Transverse colon (tissue), 4 donors: ENCODE measurements at regions not wholly inside any gene's neighbourhood (a gene's known extent, or its start where the extent isn't known, plus 50 kb on each side); places are given as distances from the start of the nearest gene placed in this dataset.
A peak's percentile ranks its signal among the peaks of the same experiment; 100 is the strongest.

ENCODE experiments used
- DNase-seq: peaks from one replicate; pipeline ENCODE4 v3.0.0-alpha.2; 2019
- H3K27ac ChIP-seq, 4 donors: fragments of 200-600 bp; sonication (generic); 2 replicates each; pipeline ENCODE4 v1.5.1; 2016 to 2018; ENCODE audit warnings: inconsistent platforms in 4 of 4
- H3K27me3 ChIP-seq: fragments of 200-600 bp; sonication (generic); 2 replicates; pipeline ENCODE4 v1.5.1; 2017; ENCODE audit warnings: inconsistent platforms
- H3K36me3 ChIP-seq, 4 donors: fragments of 200-600 bp; sonication (generic); 2 replicates each; pipeline ENCODE4 v1.5.1; 2017 to 2019; ENCODE audit warnings: inconsistent platforms in 4 of 4
- H3K4me1 ChIP-seq, 4 donors: fragments of 200-600 bp; sonication (generic); 2 replicates each; pipeline ENCODE4 v1.5.1; 2017 to 2020; ENCODE audit warnings: inconsistent platforms in 4 of 4
- H3K4me3 ChIP-seq, 4 donors: fragments of 200-600 bp; sonication (generic); 1 replicate in 1 of 4; 2 replicates in 3 of 4; pipeline versions ENCODE4 v1.5.1 to v1.6.1; 2017 to 2019; ENCODE audit warnings: inconsistent platforms in 4 of 4
- H3K9me3 ChIP-seq, 2 donors: fragments of 200-600 bp; sonication (generic); 2 replicates each; pipeline ENCODE4 v1.5.1; 2017 to 2019; ENCODE audit warnings: inconsistent platforms in 2 of 2
- EP300 ChIP-seq: sonication (generic); formaldehyde crosslinking; IDR thresholded peaks from one replicate; pipeline ENCODE4 v1.6.1; 2017; ENCODE audit warnings: antibody characterized with exemption, low read depth
- POLR2A ChIP-seq: fragments of 450-650 bp; IDR thresholded peaks from one replicate; pipeline ENCODE4 v1.6.1; 2016; ENCODE audit warnings: antibody characterized with exemption, mild to moderate bottlenecking, moderate library complexity
- POLR2AphosphoS5 ChIP-seq, 3 donors: sonication (generic); formaldehyde crosslinking; IDR thresholded peaks; one replicate each; pipeline ENCODE4 v1.6.1; 2016; ENCODE audit warnings: antibody characterized with exemption in 3 of 3
- WGBS, 2 donors: methylation state at CpG; one replicate each; pipeline ENCODE4 v1.1.5; 2018; ENCODE audit warnings: low coverage in 1 of 2; 5-methylcytosine and 5-hydroxymethylcytosine counted together
- in situ Hi-C, 4 donors: fragments of 200-750 bp; cut with MboI; loops; one replicate each; pipeline versions ENCODE4 v1.15.0 to v1.15.1; 2017; ENCODE audit warnings: low sequenced_read_pairs in 3 of 4, low pct_ligation_motif_present in 1 of 4, low pct_unique_long_range_greater_than_20kb in 1 of 4
- intact Hi-C: fragments of 100-400 bp; cut with DNase I; formaldehyde crosslinking; loops from one replicate; pipeline ENCODE4 v1.15.1; 2023; ENCODE audit warnings: low total_unique reads
- TF ChIP-seq, protein P1 (sequence below), 5 experiments: fragments of 200-600 bp in 3 of 5; fragments of 450-650 bp in 2 of 5; sonication (generic) in 3 of 5; IDR thresholded peaks; 1 replicate in 2 of 5; 2 replicates in 3 of 5; pipeline ENCODE4 v1.5.1; 2016 to 2017; ENCODE audit warnings: antibody characterized with exemption in 5 of 5, inconsistent platforms in 3 of 5, mild to moderate bottlenecking in 2 of 5, moderate library complexity in 1 of 5

DNA sequence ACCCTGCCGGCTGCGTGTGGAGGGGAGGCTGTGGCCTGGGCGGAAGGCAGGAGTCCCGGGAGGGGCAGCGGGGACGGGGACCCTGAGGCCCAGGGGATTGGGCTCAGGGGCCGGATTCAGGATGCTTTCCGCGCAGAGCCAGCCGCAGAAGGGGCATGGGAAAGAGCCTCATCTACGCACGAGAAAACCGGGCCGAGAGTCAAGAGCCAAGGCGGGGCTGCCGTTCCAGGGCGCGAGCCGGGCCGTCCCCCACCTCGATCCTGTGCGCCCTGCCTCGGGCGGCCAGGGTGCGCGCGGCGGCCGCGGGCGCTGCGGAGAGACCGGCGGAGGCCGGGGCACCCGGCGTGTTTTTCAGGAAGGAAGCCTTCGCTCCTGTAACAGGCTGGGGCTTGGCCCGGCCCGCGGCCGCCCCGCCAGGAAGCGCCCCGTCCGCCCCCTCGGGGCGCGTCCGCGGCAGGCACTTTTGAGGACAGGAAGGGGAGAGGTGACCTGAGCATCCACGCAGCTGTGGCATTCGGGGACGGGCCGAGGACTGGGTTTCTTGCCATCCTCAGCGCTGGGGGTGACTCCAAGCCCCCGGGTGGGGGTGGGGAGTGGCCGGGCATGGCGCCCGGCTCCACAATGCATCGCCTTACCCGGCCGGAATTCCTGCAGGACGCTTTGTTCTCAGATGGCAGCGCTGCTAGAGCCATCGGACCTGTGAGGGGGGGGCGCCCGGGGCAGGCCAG is 62.3 kb upstream of the GATA2 start:
- DNase-seq = peak; percentile 16
- no peaks in the 10 kb centered on the region for H3K36me3 ChIP-seq
- no peaks in the 10 kb centered on the region for H3K4me1 ChIP-seq
- H3K4me3 ChIP-seq = no peak overlapping the region
- no peak for TF ChIP-seq POLR2A
- 16% methylated on average over 47 of the region's 68 CpGs; no CpG with 5 or more reads in 1 of the 2 donors for WGBS, 2 donors
- in situ Hi-C loops = no loop called here
- intact Hi-C loops = no loop called here
- no peaks in the 10 kb centered on the region for H3K9me3 ChIP-seq
- H3K27me3 ChIP-seq = peaks cover 62% of the 10 kb centered on the region
- H3K27ac ChIP-seq = peak overlapping the region in 1 of 4 donors; percentile 37

DNA sequence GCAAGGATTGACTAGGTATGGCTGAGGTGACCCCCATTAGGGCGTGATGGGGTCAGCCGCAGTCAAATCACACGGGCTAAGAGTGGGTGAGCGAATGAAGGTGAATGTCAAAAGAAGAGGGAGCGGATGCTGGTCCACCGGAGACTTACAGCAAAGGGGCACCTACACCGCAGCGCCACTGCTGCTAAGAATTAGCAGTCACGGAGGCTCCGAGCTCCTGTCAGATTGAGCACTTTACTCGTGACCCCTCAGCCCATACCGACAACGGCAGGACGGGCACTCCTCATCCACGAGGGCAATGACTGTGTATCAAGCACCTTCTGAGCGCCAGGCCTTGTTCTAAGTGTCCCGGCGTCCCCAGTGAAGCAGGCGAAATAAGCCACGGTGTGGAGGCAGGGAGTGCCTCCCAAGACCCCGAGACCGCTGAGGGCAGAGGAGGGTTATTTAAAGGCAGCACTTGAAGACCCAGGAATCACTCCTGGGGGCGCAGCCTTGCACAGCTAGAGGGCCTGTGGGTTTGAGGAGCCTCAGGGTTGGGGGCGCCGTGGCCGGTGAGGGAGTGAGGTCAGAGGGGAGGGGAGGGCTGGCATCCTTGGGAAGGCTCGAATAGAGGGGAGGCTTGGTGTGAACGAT is 61.6 kb upstream of the GATA2 start:
- Histone ChIP-seq H3K4me1 (no peaks in the 10 kb centered on the region), H3K4me3 (no peak overlapping the region), H3K9me3 (no peaks in the 10 kb centered on the region), H3K27me3 (peaks cover 55% of the 10 kb centered on the region), H3K27ac (peak overlapping the region in 1 of 4 donors; percentile 37), H3K36me3 (no peaks in the 10 kb centered on the region)
- DNase-seq = no peak
- WGBS, 2 donors = 78 to 92% methylated on average over 4 to 28 of the region's 28 CpGs
- intact Hi-C loops (no loop called here), in situ Hi-C loops (no loop called here)
- TF ChIP-seq POLR2AphosphoS5 (IDR thresholded peaks at IDR 0.05) = no peak
- TF ChIP-seq, protein P1, sequence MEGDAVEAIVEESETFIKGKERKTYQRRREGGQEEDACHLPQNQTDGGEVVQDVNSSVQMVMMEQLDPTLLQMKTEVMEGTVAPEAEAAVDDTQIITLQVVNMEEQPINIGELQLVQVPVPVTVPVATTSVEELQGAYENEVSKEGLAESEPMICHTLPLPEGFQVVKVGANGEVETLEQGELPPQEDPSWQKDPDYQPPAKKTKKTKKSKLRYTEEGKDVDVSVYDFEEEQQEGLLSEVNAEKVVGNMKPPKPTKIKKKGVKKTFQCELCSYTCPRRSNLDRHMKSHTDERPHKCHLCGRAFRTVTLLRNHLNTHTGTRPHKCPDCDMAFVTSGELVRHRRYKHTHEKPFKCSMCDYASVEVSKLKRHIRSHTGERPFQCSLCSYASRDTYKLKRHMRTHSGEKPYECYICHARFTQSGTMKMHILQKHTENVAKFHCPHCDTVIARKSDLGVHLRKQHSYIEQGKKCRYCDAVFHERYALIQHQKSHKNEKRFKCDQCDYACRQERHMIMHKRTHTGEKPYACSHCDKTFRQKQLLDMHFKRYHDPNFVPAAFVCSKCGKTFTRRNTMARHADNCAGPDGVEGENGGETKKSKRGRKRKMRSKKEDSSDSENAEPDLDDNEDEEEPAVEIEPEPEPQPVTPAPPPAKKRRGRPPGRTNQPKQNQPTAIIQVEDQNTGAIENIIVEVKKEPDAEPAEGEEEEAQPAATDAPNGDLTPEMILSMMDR (IDR thresholded peaks at IDR 0.05) = no peak
- TF ChIP-seq POLR2A = no peak
- no peak for TF ChIP-seq EP300

DNA sequence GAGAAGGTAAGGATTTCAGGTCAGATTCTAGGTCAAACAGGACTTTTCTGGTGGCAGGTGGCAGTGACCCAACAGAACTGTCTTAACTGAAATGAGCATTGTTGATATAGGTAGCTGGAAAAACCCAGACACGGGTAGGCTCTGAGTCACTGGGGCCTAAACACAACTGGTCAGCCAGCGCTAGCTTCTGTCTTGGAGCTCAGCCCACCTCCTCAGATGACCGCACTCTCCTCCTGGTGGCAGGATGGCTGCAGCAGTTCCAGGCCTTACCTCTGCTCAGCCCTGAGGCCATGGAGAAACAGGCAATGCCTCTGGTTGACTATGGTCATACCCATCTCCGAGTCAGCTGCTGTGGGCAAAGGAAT is 61.1 kb upstream of the GATA2 start:
- WGBS, 2 donors = 78 to 80% methylated on average over 1 to 4 of the region's 4 CpGs
- Histone ChIP-seq H3K27ac (no peak overlapping the region), H3K9me3 (no peaks in the 10 kb centered on the region), H3K4me1 (peaks cover 0 to 2% (median 0%) of the 10 kb centered on the region in 4 donors), H3K27me3 (peaks cover 50% of the 10 kb centered on the region), H3K4me3 (no peak overlapping the region), H3K36me3 (no peaks in the 10 kb centered on the region)
- in situ Hi-C loops (no loop called here), intact Hi-C loops (no loop called here)
- DNase-seq = no peak
- no peak for TF ChIP-seq POLR2AphosphoS5 (IDR thresholded peaks at IDR 0.05)
- no peak for TF ChIP-seq EP300
- TF ChIP-seq POLR2A = no peak
- TF ChIP-seq, protein P1 (IDR thresholded peaks at IDR 0.05) = no peak

DNA sequence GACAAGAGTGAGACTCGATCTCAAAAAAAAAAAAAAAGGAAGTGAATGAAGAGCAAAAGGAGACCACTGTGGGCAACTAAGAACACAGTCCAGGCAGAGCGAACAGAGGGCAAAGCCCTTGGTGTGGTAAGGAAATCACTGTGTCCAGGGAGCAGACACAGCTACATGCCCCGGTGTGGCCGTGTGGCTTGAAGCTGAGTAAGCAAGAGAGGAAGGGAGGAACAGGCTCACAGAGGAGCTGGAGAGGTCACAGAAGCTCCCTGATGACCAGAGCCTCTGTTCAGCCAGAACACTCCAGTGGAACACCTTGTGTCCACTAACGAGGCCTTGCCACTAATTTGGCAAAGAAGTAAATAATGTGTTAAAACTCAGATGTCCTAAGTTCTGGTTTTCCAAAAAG is 60.6 kb upstream of the GATA2 start:
- H3K27ac ChIP-seq = no peak overlapping the region
- peaks cover 45% of the 10 kb centered on the region for H3K27me3 ChIP-seq
- no peaks in the 10 kb centered on the region for H3K36me3 ChIP-seq
- no peaks in the 10 kb centered on the region for H3K9me3 ChIP-seq
- no peak overlapping the region for H3K4me3 ChIP-seq
- no peak for TF ChIP-seq POLR2A
- TF ChIP-seq, protein P1 (IDR thresholded peaks at IDR 0.05) = no peak
- TF ChIP-seq POLR2AphosphoS5 (IDR thresholded peaks at IDR 0.05) = no peak
- no peak for TF ChIP-seq EP300
- peaks cover 0 to 6% (median 0%) of the 10 kb centered on the region in 4 donors for H3K4me1 ChIP-seq
- intact Hi-C loops (no loop called here), in situ Hi-C loops (no loop called here)
- WGBS, 2 donors = 68 to 76% methylated on average over 5 of the region's 5 CpGs
- DNase-seq = no peak
